SIG-M5 treated with dmso at 0.1 percent for 504 hours (cell line): ENCODE measurements at regions not wholly inside any gene's neighbourhood (a gene's known extent, or its start where the extent isn't known, plus 50 kb on each side); places are given as distances from the start of the nearest gene placed in this dataset.

Experiments
- DNase-seq: peaks from one replicate; lab custom pipeline; 2025; ENCODE audit not compliant: unreplicated experiment; lab: John Stamatoyannopoulos, UW

DNA sequence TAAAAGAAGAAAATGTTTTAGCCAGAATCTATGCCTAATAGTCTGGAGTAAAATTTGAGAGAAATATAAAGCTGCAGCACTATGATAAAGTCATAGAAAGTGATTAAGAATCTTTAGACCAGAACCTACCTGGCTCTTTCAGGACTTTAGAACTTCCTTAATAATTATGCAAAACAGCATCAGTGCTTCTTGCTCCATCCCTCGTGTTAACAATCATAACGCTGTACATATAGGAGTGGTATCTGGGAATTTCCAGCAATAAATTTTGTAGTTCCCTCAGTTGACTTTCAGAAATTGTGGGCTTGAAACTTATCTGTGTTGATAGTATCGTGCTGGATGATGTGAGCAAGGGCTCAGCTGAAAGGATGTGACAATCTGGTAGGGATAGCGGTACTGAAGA is 102.1 kb upstream of the RASGEF1B start:
- DNase-seq: no peak

DNA sequence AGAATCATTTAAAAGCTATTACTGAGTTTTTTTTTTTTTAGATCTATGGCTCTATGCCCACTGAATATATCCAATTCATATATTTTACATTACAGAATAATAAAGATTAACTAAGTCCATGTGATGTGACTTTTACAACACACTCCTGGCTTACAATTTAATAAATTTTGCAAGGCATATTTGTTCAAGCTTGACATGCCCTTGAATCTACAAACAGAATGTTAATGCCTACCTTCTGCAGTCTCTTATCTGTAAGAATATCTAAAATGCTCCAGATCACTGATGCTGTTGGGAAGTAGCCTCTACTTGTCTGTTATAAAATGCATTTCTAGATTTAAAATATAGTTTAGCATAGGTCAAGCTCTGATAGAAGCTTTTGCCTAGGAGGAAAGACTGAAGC is 100.7 kb upstream of the RASGEF1B start:
- DNase-seq: no peak

DNA sequence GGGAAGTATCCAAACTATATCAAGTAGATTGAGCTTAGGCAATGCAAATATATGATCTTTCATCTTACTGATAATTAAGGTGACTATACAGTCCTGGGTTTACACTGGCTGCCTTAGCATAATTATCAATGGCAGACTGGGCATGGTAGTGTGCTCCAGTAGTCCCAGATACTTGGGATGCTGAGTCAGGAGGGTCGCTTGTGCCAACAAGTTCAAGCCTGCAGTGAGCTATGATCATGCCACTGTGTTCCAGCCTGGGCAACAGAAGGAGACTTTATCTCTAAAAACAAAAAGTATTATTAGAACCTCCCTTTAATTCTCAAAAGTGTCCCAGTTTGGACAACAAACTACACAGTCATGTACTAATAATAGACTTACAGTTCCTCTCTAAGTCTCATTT is 99.4 kb upstream of the RASGEF1B start:
- no peak for DNase-seq

DNA sequence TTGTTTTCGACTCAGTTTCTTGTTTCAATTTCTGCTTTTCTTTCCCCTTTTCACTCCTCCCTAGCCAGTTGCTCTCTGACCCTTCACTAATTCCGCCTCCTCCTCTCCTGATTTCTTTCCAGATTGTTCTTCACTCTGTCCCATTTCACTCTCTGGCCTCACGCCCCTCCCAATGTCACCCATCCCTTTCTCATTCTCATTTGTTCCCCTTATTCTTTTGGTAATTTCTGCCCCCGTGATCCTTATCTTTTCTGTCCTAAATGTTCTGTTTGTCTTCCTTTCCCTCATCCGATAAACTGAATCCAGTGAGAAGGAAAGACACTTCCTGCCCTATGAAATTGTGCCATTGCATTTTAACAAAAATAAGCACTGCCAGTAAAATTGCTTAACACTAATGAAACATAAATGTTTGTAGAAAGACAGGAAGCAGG is 94.5 kb upstream of the RASGEF1B start:
- DNase-seq: no peak

DNA sequence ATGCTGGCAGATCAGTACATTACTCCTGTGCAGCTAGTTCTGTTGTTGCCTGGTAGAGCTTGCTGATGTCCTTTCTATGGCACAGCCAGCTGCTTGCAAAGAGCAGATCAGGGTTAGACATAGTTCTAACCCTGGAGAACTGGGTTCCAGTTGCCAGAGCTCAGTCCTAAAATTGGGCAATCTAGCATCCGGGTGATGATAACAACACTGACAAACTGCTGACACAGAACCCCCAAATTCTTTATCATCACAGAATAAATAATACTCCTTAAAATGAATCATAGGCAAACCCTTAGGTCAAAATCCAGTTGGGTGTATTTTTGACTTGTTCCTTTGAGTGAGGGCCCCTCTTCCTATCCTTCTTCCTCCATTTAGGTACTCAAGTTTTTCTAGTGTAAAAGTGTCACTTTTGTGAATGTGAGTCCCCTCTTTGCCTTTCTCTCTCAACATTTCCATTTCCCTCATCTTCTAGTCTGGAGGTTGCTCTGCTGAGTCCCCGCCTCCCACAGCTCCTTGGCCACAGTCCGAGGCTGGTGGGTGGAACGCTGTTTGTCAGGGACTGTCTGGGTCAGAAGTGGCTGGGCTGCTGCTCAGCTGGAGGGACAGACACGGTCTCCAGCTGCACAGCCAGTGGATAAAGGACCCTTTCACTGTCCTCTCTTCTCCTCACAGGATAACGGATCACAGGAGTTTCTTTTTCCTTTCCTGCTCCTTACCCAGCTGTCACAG is 93.6 kb upstream of the RASGEF1B start:
- DNase-seq: no peak

DNA sequence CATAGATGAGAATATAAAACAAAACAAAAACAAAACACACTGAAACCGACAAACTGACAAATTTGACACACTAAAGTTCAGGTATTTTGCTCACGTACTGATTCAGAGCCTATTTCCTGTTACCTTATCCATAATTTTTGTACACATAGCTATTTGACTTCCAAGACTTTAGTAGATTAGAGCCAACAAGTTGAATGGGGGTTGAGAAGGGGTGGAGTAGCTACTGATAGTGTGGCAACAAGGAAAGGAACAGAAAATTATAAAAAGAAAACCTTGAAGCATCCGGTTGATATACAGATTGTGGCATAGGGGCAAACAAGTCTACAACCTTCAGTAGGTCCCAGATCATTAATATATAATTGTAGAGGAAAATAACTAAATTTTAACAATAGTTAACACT is 92.3 kb upstream of the RASGEF1B start:
- no peak for DNase-seq

DNA sequence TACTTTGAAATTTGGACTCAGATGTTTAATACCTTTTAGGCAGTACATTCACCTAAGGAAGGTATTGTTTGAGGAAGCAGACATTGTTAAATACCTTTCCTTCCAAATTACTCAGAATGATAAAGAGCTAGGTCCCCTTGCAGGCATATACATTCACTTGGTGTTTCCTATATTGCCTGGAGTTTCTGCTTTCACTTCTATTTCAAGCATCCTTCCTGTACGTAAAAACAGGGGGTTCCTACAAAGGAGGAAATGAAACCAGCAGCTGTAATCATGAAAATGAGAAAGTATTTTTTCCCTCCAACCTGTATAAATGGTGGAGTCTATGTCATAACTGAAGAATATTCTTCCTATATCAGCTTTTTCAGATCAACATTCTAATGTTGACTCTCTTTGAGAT is 90.4 kb upstream of the RASGEF1B start:
- peak; percentile 89 for DNase-seq

DNA sequence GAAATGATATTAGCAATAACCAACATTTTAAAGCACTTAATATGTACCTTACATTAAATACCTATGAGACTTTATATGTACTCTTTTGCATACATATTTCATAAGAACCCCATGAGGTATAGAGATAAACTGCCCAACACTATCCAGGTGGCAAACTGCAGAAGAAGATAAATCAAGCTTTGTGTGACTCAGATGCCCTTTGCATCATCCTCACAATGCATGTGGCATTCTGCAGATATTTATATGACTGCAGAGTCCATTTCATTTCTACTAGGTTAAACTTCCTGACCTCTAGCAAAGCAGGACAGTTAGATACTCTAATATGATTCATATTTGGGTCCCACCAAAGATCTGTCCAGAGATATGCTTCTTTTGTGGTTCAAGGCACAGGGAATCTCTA is 85.6 kb upstream of the RASGEF1B start:
- no peak for DNase-seq

DNA sequence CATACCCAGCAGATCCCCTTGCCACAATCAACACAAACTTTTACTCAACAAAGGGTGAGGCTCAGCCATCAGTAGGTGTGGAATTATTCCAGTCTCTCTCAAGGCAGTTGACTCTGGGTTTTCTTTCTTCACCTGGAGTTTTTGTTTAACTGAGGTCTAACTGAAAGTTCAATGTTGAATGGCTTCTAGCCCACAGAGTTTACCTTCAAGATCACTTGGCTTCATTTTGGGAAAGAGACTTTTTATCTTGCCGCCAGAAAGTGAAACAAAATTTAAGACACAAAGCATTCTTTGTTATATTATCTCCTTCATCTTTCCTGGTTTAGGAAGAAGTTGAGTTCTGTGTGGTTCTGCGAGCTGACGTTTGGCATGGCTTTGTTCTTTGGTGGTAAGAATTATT is 83.8 kb upstream of the RASGEF1B start:
- no peak for DNase-seq

DNA sequence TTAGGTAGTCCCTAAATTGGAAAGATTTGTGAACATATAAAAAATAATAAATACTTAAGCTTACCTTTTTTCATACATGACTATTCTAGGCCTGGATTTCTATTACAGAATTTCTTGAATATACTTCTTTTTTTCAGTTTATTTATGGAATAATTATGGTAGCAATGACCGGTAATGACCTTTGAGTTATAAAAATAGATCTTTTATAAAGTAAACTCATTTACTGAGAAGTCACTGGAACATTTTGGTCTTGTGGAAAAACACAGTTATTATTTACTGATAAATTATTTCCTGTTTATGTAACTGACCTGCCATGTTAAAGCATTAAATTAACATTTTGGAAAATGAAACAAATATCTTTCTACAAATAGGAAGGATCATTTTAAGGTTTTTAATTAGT is 80.4 kb upstream of the RASGEF1B start:
- no peak for DNase-seq

DNA sequence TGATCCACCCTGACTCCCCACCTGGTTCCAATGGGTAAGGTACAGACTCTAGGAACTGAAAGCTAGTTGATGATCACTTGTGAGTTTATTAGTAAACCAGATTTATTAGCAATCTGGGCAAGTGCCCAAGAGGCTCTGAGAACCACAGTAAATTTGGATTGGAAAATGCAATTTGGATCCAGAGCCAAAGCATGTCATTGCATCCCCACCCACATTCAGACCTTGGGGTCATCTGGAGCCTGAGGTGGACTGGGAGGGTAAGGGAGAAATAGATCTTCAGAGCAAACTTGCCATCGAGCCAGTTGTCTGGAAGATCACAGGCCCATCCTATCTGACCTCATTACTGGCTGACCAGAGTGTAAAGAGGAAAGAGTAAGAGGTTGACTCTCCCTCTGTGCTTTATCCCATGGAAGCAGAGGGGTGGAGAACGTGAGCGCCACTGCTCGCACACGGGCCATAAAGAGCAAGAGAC is 78.7 kb upstream of the RASGEF1B start:
- no peak for DNase-seq

DNA sequence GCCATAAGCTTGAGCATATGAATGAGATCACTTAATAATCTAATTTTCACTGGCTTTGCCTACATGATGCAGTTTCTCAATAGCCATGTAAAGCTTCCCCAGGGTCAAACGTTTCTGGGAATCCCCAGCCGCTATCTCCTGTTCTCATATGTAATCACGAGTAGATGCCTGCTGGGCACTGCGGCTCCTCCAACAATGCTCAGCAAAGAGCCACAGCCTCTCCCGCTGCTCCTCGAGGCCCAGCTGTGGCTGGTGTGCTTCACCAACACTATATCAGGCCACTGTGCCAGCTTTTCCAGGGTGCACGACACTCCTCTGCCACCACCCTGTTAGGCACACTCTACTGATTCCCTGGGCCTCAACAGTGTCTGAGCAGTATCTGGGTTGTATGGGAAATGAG is 78.3 kb upstream of the RASGEF1B start:
- DNase-seq: no peak

DNA sequence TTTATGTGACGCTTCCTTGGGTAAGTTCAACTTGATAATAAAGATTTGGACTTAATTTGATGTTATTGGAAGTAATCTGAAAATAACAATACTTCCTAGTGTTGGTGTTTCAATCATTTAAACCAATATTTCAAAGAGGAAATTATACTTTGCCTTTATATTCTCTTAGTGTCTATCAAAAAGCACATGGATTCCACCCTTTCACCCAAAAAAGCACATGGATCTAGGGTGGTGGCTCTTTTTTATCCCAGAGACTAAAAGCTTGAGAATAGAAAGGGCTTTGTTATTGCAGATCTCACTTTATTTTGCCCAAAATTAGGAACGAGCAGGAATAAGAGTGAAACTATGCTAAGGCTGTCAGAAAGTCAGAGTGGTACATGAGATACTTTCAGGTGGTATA is 75.1 kb upstream of the RASGEF1B start:
- no peak for DNase-seq

DNA sequence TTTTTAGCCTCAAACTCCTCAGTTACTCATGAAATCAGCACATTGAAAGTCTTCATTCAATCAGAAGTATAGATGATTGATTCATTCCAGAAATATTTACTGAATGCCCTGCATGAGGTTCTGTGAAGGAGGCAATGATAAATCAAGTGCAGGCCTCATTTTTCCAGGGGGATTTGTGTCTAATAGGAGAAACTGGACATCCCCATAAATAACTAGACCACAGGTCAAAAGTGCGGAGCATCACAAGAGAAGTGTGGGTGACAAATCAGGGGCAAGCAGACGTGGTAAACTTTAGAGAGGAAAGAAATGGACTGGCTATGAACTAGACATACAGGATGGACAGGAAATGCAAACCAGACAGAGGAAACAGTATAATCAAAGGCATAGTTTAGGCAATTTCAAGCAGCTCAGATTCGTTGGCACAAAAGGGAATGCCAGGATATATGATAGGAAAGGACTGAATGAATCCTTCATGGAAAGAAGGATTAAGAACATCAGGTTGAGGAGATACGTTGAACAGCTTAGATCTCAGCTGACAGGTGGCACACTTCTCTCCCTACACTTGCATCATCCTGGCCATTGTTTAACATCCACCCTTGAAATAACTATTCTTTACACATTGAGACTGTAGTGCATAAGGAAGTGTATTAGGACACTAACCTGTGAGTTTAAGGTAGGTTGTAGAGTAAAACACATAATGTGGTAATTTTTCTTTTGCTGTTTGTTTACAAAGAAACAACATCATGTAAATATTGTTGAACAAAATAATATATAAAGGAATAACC is 69.6 kb upstream of the RASGEF1B start:
- no peak for DNase-seq

DNA sequence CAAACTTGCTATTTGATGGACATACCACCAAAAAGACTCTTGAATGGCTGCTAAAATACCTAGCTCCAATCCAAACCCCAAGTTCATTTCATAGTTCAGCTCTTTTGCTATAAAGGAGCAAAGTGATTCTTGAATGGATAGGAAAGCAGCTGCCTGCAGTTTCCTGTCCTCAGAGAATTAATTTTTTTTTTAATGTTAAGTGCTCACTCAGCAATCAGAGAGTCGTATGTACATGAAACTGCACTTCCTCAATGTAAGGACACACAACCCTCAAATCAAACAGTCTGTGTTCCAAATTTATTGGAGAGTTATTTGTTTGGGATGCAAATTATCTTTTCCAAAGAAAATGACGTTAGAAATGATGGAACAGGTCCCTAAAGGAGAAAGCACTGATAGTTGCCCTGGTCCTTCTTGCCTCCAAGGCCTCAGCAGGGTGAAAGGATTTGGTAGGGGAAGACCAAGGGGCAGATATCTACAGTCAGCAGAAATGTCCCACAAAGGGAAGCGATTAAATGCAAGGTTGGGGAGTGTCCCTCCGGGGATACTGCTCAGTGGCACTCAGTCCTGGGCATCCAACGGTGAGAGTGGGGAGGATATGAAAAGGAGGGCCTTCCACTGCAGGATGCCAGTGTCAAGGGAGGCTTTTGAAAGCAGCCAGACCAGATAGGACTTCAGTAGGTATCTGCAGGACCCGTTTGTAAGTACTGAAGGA is 67.2 kb upstream of the RASGEF1B start:
- no peak for DNase-seq

DNA sequence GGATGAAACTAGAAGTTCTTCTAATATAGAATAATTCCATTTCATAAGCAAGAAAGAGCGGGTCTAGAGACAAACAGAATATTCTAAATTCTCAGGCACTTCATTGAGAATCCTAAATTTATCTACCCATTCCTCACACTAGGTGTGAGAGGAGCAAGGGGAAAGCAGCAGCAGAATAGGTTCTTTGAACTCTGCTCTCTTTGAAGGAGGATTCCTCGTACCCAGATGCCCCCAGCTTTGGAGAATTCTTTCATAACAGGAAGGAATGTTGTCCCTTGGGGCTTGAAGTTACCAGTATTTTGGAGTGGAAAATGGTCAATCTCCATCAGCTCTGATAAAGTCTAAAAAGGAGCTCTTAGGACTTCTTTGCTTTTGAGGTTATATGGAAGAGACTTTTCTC is 59.7 kb upstream of the RASGEF1B start:
- DNase-seq: no peak

DNA sequence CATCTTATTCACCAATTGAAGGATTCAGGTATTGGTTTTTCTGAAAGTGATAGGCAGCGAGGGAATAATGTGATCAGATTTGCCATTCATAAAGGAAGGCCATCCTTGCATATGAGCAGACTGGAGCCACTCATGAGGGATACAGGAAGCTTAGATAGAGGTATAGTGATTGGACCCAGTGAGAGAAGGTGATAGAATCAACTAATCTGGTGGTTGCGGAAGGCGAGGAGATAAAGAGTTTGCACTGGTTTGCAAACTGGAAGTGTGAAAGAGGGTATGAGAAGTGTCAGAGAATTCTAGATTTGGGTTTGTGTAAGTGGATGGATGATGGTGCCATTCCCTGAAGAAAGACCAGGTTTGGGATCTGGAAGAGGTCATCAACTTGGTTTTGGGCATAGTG is 57.3 kb upstream of the RASGEF1B start:
- no peak for DNase-seq

DNA sequence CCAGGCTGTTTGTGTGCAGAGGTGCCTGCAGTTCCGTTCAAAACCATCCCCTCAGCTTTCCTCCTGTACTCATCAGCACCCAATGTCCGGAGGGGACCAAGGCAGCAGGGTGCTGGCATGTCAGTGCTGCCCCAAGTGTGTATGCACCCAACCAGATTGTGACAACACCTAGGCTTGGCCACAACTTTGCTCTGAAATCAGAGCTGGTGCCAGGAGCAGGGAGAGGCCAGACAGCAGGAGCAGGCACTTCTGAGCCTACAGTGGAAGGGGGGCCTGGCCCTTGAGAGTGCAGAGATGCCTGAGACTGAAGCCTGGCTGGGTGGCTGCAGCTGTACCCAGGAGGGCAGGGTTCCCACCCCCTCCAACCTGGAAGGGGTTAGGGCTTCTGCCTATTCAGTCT is 56.5 kb upstream of the RASGEF1B start:
- DNase-seq: no peak

DNA sequence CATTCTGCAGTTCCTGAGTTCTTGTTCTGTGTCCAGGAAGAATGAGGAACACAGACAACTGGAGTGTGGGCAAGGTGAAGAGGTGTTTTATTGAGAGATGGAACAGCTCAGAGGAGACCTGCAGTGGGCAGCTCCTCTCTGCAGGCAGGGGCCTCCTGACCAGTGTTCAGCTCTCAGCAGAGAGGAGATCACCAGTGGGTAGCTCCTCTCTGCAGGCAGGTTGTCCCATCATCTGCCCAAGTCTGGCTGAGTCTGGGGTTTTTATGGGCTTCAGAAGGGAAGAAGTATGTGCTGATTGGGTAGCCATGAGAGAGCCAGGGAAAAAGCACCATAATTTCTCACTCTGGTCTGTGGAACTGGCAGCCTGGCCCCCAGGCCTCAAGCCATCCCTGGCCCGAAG is 56.0 kb upstream of the RASGEF1B start:
- no peak for DNase-seq

DNA sequence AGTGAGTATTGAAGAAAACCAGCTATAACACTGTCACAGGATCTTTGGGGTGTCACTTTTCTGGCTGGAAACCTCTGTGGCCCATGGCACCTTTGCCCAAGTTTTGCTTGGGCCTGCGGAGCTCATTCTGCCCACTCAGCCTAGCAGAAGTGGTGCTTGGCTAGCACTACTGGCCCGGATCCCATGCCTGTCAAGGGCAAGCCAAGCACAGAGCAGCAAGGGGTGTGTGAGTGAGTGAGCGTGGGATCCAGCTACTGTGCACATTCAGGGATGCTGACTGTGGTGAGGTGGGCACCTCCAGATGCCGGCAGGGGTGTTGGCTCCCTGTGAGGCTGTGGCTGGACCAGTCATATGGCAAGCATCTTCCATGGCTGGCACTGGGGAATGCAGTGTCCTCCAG is 55.4 kb upstream of the RASGEF1B start:
- DNase-seq: no peak

DNA sequence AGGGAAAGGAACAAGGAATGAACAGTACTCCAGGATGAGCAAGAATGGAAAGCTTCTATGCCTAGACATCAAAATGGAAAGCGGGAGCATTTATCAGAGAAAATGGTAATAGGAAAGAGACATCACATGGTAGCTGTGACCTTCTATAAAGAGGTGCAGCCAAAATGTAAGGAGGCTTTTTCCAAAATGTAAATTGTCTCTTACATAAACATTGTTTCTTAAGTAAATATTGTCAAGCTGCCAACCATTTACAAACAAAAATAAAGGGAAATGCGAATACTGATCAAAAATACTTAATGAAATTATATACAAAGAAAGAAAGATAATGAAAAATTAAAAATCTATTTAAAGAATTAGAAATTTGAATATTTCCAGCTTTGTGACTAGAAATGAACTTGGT is 55.0 kb upstream of the RASGEF1B start:
- no peak for DNase-seq
